Upper lobe of left lung (tissue), 6 donors: ENCODE measurements at regions not wholly inside any gene's neighbourhood (a gene's known extent, or its start where the extent isn't known, plus 50 kb on each side); places are given as distances from the start of the nearest gene placed in this dataset.

ENCODE experiments used
- ATAC-seq, 2 donors: fragments of 200-7000 bp; cut with Tn5 transposase; one replicate each; pipeline ENCODE4 v1.9.1; 2022; ENCODE audit warnings: mild to moderate bottlenecking in 2 of 2, moderate library complexity in 2 of 2; ENCODE audit not compliant: low FRiP score in 2 of 2
- DNase-seq, 2 donors: peaks; one replicate each; pipeline ENCODE4 v3.0.0-alpha.2; 2019 to 2020
- H3K27ac ChIP-seq, 4 donors: fragments of 200-600 bp; sonication (generic); one replicate each; pipeline ENCODE4 v1.5.1; 2016 to 2019
- H3K27me3 ChIP-seq, 4 donors: fragments of 200-600 bp; sonication (generic); one replicate each; pipeline ENCODE4 v1.5.1; 2017 to 2019
- H3K36me3 ChIP-seq, 4 donors: fragments of 200-600 bp; sonication (generic); one replicate each; pipeline ENCODE4 v1.5.1; 2016 to 2019
- H3K4me1 ChIP-seq, 4 donors: fragments of 200-600 bp; sonication (generic); one replicate each; pipeline ENCODE4 v1.5.1; 2018 to 2019
- H3K4me3 ChIP-seq, 4 donors: fragments of 200-600 bp; sonication (generic); one replicate each; pipeline ENCODE4 v1.5.1; 2017 to 2019; ENCODE audit warnings: mild to moderate bottlenecking in 2 of 4, moderate library complexity in 1 of 4
- H3K9me3 ChIP-seq, 4 donors: fragments of 200-600 bp; sonication (generic); one replicate each; pipeline ENCODE4 v1.5.1; 2018 to 2019
- CTCF ChIP-seq, 6 experiments: fragments of 450-650 bp in 4 of 6; fragments of 200-600 bp in 2 of 6; sonication (generic) in 2 of 6; IDR thresholded peaks; one replicate each; pipeline ENCODE4 v1.5.1; 2016 to 2019; ENCODE audit warnings: antibody characterized with exemption in 6 of 6
- EP300 ChIP-seq, 4 donors: sonication (generic); formaldehyde crosslinking; IDR thresholded peaks; one replicate each; pipeline ENCODE4 v1.5.1; 2017; ENCODE audit warnings: antibody characterized with exemption in 4 of 4, control low read depth in 2 of 4
- POLR2A ChIP-seq, 4 donors: fragments of 450-650 bp; IDR thresholded peaks; one replicate each; pipeline ENCODE4 v1.5.1; 2016 to 2017; ENCODE audit warnings: antibody characterized with exemption in 4 of 4, mild to moderate bottlenecking in 2 of 4
- POLR2AphosphoS5 ChIP-seq, 2 donors: sonication (generic); formaldehyde crosslinking; IDR thresholded peaks; one replicate each; pipeline ENCODE4 v1.5.1; 2017; ENCODE audit warnings: antibody characterized with exemption in 2 of 2
- WGBS, 2 donors: methylation state at CpG; one replicate each; pipeline ENCODE4 v1.1.5; 2017 to 2018; 5-methylcytosine and 5-hydroxymethylcytosine counted together
- donor health status: DM: no; HTN: no; CAD: no; lungs with moderate emphysema.
- donor health status: DM: no; HTN: yes; CAD: no; lungs with severe emphysema.

GRCh38 chr13:74047931-74048600, 86.1 kb downstream of the KLF12 start:
- Histone ChIP-seq H3K27ac (no peak overlapping the region), H3K27me3 (no peaks in the 10 kb centered on the region), H3K9me3 (no peaks in the 10 kb centered on the region), H3K4me3 (no peak overlapping the region), H3K36me3 (no peaks in the 10 kb centered on the region), H3K4me1 (peaks cover 0 to 7% (median 0%) of the 10 kb centered on the region in 4 donors)
- ATAC-seq: peak; percentile 44 to 64
- TF ChIP-seq EP300 (IDR thresholded peaks at IDR 0.05): no peak
- TF ChIP-seq CTCF (IDR thresholded peaks at IDR 0.05): no peak
- no peak for TF ChIP-seq POLR2AphosphoS5 (IDR thresholded peaks at IDR 0.05)
- TF ChIP-seq POLR2A (IDR thresholded peaks at IDR 0.05): no peak
- WGBS, 2 donors: 71 to 72% methylated on average over 4 of the region's 4 CpGs
- no peak for DNase-seq

GRCh38 chr13:74046431-74046830, 87.8 kb downstream of the KLF12 start:
- Histone ChIP-seq H3K9me3 (no peaks in the 10 kb centered on the region), H3K27me3 (no peaks in the 10 kb centered on the region), H3K4me1 (peaks cover 0 to 7% (median 0%) of the 10 kb centered on the region in 4 donors), H3K4me3 (no peak overlapping the region), H3K36me3 (no peaks in the 10 kb centered on the region), H3K27ac (no peak overlapping the region)
- TF ChIP-seq EP300 (IDR thresholded peaks at IDR 0.05) (no peak), POLR2AphosphoS5 (IDR thresholded peaks at IDR 0.05) (no peak)
- no peak for DNase-seq
- no peak for ATAC-seq

GRCh38 chr13:74045583-74045982, 88.6 kb downstream of the KLF12 start:
- ATAC-seq: no peak
- H3K27ac ChIP-seq: no peak overlapping the region
- 92 to 95% methylated on average over 6 of the region's 6 CpGs for WGBS, 2 donors

GRCh38 chr13:74043237-74043636, 91.0 kb downstream of the KLF12 start:
- no peak for DNase-seq
- Histone ChIP-seq H3K9me3 (no peaks in the 10 kb centered on the region), H3K27ac (no peak overlapping the region), H3K4me3 (no peak overlapping the region), H3K4me1 (peaks cover 0 to 7% (median 0%) of the 10 kb centered on the region in 4 donors), H3K27me3 (no peaks in the 10 kb centered on the region), H3K36me3 (no peaks in the 10 kb centered on the region)
- WGBS, 2 donors: 72 to 85% methylated on average over 5 of the region's 5 CpGs
- ATAC-seq: no peak
- TF ChIP-seq CTCF (IDR thresholded peaks at IDR 0.05) (no peak), POLR2A (IDR thresholded peaks at IDR 0.05) (no peak), EP300 (IDR thresholded peaks at IDR 0.05) (no peak), POLR2AphosphoS5 (IDR thresholded peaks at IDR 0.05) (no peak)

More at GRCh38 chr13:74045583-74045982, 88.6 kb downstream of the KLF12 start:
- TF ChIP-seq CTCF (IDR thresholded peaks at IDR 0.05) (no peak), POLR2AphosphoS5 (IDR thresholded peaks at IDR 0.05) (no peak), POLR2A (IDR thresholded peaks at IDR 0.05) (no peak), EP300 (IDR thresholded peaks at IDR 0.05) (no peak)
- no peaks in the 10 kb centered on the region for H3K27me3 ChIP-seq
- no peak overlapping the region for H3K4me3 ChIP-seq
- H3K4me1 ChIP-seq: peaks cover 0 to 7% (median 0%) of the 10 kb centered on the region in 4 donors
- H3K36me3 ChIP-seq: no peaks in the 10 kb centered on the region
- DNase-seq: no peak
- H3K9me3 ChIP-seq: no peaks in the 10 kb centered on the region

- no peaks in the 10 kb centered on the region for H3K4me1 ChIP-seq
- no peaks in the 10 kb centered on the region for H3K27me3 ChIP-seq
- TF ChIP-seq CTCF (IDR thresholded peaks at IDR 0.05): peak in 1 of 6 experiments; percentile 26
- TF ChIP-seq EP300 (IDR thresholded peaks at IDR 0.05): no peak
- DNase-seq (peak in 1 of 2 donors; percentile 31), ATAC-seq (peak; percentile 64 to 75)
- no peak overlapping the region for H3K27ac ChIP-seq
- no peaks in the 10 kb centered on the region for H3K36me3 ChIP-seq
- no peak overlapping the region for H3K4me3 ChIP-seq
- 63 to 82% methylated on average over 4 of the region's 4 CpGs for whole genome bisulfite sequencing, 2 donors
- H3K9me3 ChIP-seq: no peaks in the 10 kb centered on the region
Observed at GRCh38 chr13:74040200-74040599, 94.0 kb downstream of the KLF12 start.
